Esophagus muscularis mucosa (tissue), 4 donors: ENCODE measurements at regions not wholly inside any gene's neighbourhood (a gene's known extent, or its start where the extent isn't known, plus 50 kb on each side); places are given as distances from the start of the nearest gene placed in this dataset.

ENCODE experiments used
- DNase-seq: peaks from one replicate; pipeline ENCODE4 v3.0.0-alpha.2; 2017; ENCODE audit errors: extremely low spot score
- H3K27ac ChIP-seq, 4 donors: fragments of 200-600 bp; sonication (generic); replicated peaks in 1 of 4; 1 replicate in 3 of 4; 2 replicates in 1 of 4; pipeline ENCODE4 v1.5.1; 2016 to 2019; ENCODE audit warnings: mild to moderate bottlenecking in 1 of 4
- H3K27me3 ChIP-seq, 4 donors: fragments of 200-600 bp; sonication (generic); one replicate each; pipeline versions ENCODE4 v1.5.1 to v1.6.0; 2016 to 2019
- H3K36me3 ChIP-seq, 4 donors: fragments of 200-600 bp; sonication (generic); one replicate each; pipeline ENCODE4 v1.5.1; 2016 to 2019
- H3K4me1 ChIP-seq, 4 donors: fragments of 200-600 bp; sonication (generic); one replicate each; pipeline ENCODE4 v1.5.1; 2016 to 2019
- H3K4me3 ChIP-seq, 4 donors: fragments of 200-600 bp; sonication (generic); 1 replicate in 2 of 4; 2 replicates in 2 of 4; pipeline ENCODE4 v1.5.1; 2016 to 2019; ENCODE audit warnings: mild to moderate bottlenecking in 4 of 4, moderate library complexity in 1 of 4
- H3K9me3 ChIP-seq, 4 donors: fragments of 200-600 bp; sonication (generic); 1 replicate in 3 of 4; 2 replicates in 1 of 4; pipeline ENCODE4 v1.5.1; 2016 to 2019
- EP300 ChIP-seq: sonication (generic); formaldehyde crosslinking; IDR thresholded peaks from one replicate; pipeline ENCODE4 v1.6.1; 2017; ENCODE audit warnings: antibody characterized with exemption
- POLR2A ChIP-seq: fragments of 450-650 bp; IDR thresholded peaks from one replicate; pipeline ENCODE4 v1.6.1; 2017; ENCODE audit warnings: antibody characterized with exemption, moderate library complexity, mild to moderate bottlenecking, low read depth
- POLR2AphosphoS5 ChIP-seq, 2 donors: sonication (generic); formaldehyde crosslinking; IDR thresholded peaks; one replicate each; pipeline ENCODE4 v1.6.1; 2017; ENCODE audit warnings: antibody characterized with exemption in 2 of 2
- WGBS: methylation state at CpG from one replicate; pipeline ENCODE4 v1.1.5; 2018; 5-methylcytosine and 5-hydroxymethylcytosine counted together
- intact Hi-C: fragments of 100-400 bp; cut with DNase I; formaldehyde crosslinking; loops from one replicate; pipeline ENCODE4 v1.15.1; 2023
- TF ChIP-seq, protein P1 (sequence below), 3 experiments: fragments of 200-600 bp in 2 of 3; fragments of 450-650 bp in 1 of 3; sonication (generic) in 2 of 3; IDR thresholded peaks; one replicate each; pipeline ENCODE4 v1.5.1; 2017 to 2019; ENCODE audit warnings: antibody characterized with exemption in 3 of 3, mild to moderate bottlenecking in 2 of 3, moderate library complexity in 1 of 3

DNA sequence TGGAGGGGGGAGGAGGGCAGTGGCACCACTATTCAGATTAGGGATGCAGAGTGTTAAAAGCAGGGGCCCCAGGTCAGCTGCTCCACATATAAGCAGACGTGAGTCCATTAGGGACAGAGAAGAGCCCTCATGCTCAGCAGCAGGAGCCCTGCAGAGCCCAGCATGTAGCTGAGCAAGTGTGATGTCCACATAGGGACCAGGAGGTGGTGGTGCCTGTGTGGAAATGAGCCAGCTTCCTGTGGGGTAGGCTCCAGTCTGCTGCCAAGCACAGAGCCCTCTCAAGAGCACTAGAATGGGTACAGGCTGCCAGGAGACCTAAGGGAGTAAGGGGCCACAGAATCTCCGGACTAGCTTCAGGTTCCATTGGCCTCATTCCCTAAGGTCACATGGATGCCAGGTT lies 57.9 kb upstream of the MLN start:
- H3K27me3 ChIP-seq: peaks cover 0 to 47% (median 0%) of the 10 kb centered on the region in 4 donors
- H3K4me1 ChIP-seq: peaks cover 0 to 6% (median 0%) of the 10 kb centered on the region in 4 donors

DNA sequence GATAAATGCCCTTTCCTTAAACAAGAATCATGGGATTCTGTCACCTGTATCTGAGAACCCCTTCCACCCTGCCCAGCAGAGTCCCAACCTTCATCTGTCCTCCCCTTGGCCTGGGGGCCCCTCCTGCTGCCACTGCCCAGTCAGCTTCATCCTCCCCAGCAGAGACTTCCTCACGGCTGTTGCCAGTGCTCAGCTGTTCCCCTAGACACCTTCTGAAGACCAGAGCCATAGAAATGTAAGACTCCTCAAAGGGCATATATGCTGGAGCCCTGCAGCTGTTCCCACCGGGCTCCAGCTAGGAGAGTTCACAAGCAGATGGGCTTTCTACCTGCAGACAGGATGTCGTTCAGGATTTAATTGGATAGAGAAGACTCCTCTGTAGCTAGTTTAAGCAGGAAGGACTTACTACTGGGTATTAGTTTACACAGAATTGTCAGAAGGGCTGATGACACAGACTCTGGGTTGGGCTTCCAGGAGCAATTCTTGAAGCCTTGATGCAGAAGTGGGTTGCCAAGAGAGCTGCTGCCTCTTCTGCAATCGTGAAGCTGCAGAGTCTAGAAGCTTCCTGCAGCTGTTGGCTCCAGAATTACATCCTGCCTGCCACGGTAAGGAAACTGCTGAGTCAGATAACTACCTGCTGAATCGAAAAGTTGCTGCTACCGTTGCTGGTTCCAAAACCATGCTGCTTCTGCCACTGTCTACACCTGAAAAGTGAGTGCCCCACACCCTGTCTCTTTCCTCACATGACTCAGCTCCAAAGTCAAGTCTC lies 57.1 kb upstream of the MLN start:
- peaks cover 0 to 6% (median 0%) of the 10 kb centered on the region in 4 donors for H3K4me1 ChIP-seq
- no peaks in the 10 kb centered on the region for H3K36me3 ChIP-seq
- no peak overlapping the region for H3K27ac ChIP-seq
- peaks cover 0 to 55% (median 0%) of the 10 kb centered on the region in 4 donors for H3K27me3 ChIP-seq
- 26% methylated on average over 7 of the region's 7 CpGs for WGBS
- H3K4me3 ChIP-seq: no peak overlapping the region
- no peak for TF ChIP-seq EP300
- TF ChIP-seq, protein P1, sequence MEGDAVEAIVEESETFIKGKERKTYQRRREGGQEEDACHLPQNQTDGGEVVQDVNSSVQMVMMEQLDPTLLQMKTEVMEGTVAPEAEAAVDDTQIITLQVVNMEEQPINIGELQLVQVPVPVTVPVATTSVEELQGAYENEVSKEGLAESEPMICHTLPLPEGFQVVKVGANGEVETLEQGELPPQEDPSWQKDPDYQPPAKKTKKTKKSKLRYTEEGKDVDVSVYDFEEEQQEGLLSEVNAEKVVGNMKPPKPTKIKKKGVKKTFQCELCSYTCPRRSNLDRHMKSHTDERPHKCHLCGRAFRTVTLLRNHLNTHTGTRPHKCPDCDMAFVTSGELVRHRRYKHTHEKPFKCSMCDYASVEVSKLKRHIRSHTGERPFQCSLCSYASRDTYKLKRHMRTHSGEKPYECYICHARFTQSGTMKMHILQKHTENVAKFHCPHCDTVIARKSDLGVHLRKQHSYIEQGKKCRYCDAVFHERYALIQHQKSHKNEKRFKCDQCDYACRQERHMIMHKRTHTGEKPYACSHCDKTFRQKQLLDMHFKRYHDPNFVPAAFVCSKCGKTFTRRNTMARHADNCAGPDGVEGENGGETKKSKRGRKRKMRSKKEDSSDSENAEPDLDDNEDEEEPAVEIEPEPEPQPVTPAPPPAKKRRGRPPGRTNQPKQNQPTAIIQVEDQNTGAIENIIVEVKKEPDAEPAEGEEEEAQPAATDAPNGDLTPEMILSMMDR (IDR thresholded peaks at IDR 0.05): no peak
- TF ChIP-seq POLR2A: no peak
- no peak for TF ChIP-seq POLR2AphosphoS5 (IDR thresholded peaks at IDR 0.05)
- H3K9me3 ChIP-seq: no peaks in the 10 kb centered on the region
- DNase-seq: no peak
- intact Hi-C loops: no loop called here

More for the DNA sequence above, 57.9 kb upstream of the MLN start:
- intact Hi-C loops: no loop called here
- no peaks in the 10 kb centered on the region for H3K36me3 ChIP-seq
- WGBS: 64% methylated on average over 2 of the region's 2 CpGs
- no peak for TF ChIP-seq EP300
- TF ChIP-seq POLR2A: no peak
- TF ChIP-seq, protein P1 (IDR thresholded peaks at IDR 0.05): no peak
- TF ChIP-seq POLR2AphosphoS5 (IDR thresholded peaks at IDR 0.05): no peak
- H3K27ac ChIP-seq: no peak overlapping the region
- no peak overlapping the region for H3K4me3 ChIP-seq
- DNase-seq: no peak
- no peaks in the 10 kb centered on the region for H3K9me3 ChIP-seq

GRCh38 chr6:33860006-33860405 lies 56.2 kb upstream of the MLN start:
- TF ChIP-seq EP300 (no peak), POLR2A (no peak), POLR2AphosphoS5 (IDR thresholded peaks at IDR 0.05) (no peak)
- TF ChIP-seq, protein P1 (IDR thresholded peaks at IDR 0.05): no peak
- H3K9me3 ChIP-seq: no peaks in the 10 kb centered on the region

GRCh38 chr6:33858804-33859505 lies 55.2 kb upstream of the MLN start:
- H3K27me3 ChIP-seq: peaks cover 0 to 70% (median 0%) of the 10 kb centered on the region in 4 donors
- 73% methylated on average over 11 of the region's 16 CpGs for WGBS
- H3K27ac ChIP-seq: no peak overlapping the region
- peaks cover 0 to 6% (median 0%) of the 10 kb centered on the region in 4 donors for H3K4me1 ChIP-seq
- no peak for DNase-seq
- TF ChIP-seq POLR2AphosphoS5 (IDR thresholded peaks at IDR 0.05) (no peak), POLR2A (no peak), EP300 (no peak)
- TF ChIP-seq, protein P1 (IDR thresholded peaks at IDR 0.05): no peak
- no peaks in the 10 kb centered on the region for H3K9me3 ChIP-seq
- no peak overlapping the region for H3K4me3 ChIP-seq
- no peaks in the 10 kb centered on the region for H3K36me3 ChIP-seq
- intact Hi-C loops: no loop called here

More at GRCh38 chr6:33860006-33860405, 56.2 kb upstream of the MLN start:
- H3K36me3 ChIP-seq: no peaks in the 10 kb centered on the region
- no peak overlapping the region for H3K27ac ChIP-seq
- peaks cover 0 to 6% (median 0%) of the 10 kb centered on the region in 4 donors for H3K4me1 ChIP-seq
- H3K27me3 ChIP-seq: peaks cover 0 to 64% (median 0%) of the 10 kb centered on the region in 4 donors
- no peak overlapping the region for H3K4me3 ChIP-seq
- intact Hi-C loops: no loop called here
- no peak for DNase-seq
- 100% methylated on average over 2 of the region's 6 CpGs for WGBS
